Mesodermal cell (in vitro differentiated cells): ENCODE measurements at regions not wholly inside any gene's neighbourhood (a gene's known extent, or its start where the extent isn't known, plus 50 kb on each side); places are given as distances from the start of the nearest gene placed in this dataset.

ENCODE experiments used
- H3K27ac ChIP-seq: 2 replicates; pipeline ENCODE4 v1.7.0; 2013; ENCODE audit warnings: mild to moderate bottlenecking, low read depth, low read length, moderate library complexity; ENCODE audit not compliant: severe bottlenecking
- H3K36me3 ChIP-seq: 2 replicates; pipeline ENCODE4 v1.7.1; 2013; ENCODE audit warnings: mild to moderate bottlenecking, low read length, moderate library complexity; ENCODE audit not compliant: control insufficient read depth, insufficient read depth
- H3K4me1 ChIP-seq: one replicate; pipeline ENCODE4 v1.7.1; 2013; ENCODE audit warnings: mild to moderate bottlenecking, low read length; ENCODE audit not compliant: insufficient read depth, control insufficient read depth, poor library complexity, severe bottlenecking
- H3K4me3 ChIP-seq: 2 replicates; pipeline ENCODE4 v1.7.0; 2013; ENCODE audit warnings: low read length, control low read depth, mild to moderate bottlenecking; ENCODE audit not compliant: insufficient read depth, poor library complexity, severe bottlenecking; ENCODE audit errors: extremely low read depth
- H3K9me3 ChIP-seq: 2 replicates; pipeline ENCODE4 v1.7.1; 2013; ENCODE audit warnings: mild to moderate bottlenecking, low read length, moderate library complexity; ENCODE audit not compliant: control insufficient read depth
- WGBS, 2 experiments: methylation state at CpG; one replicate each; pipeline ENCODE4 v1.1.5; 2013; ENCODE audit warnings: missing lambda C conversion rate in 2 of 2; ENCODE audit not compliant: insufficient coverage in 2 of 2; 5-methylcytosine and 5-hydroxymethylcytosine counted together

- H3K4me1 ChIP-seq, result no peaks in the 10 kb centered on the region
- no peak overlapping the region for H3K27ac ChIP-seq
- no peak overlapping the region for H3K4me3 ChIP-seq
- peaks cover 7% of the 10 kb centered on the region for H3K9me3 ChIP-seq
- 92% methylated on average over 5 to 6 of the region's 6 CpGs for WGBS, 2 experiments
- no peaks in the 10 kb centered on the region for H3K36me3 ChIP-seq
Observed at GRCh38 chr9:89722712-89723111, 117.9 kb downstream of the GADD45G start.

GRCh38 chr9:89723469-89724100 lies 118.8 kb downstream of the GADD45G start:
- Histone ChIP-seq H3K4me1 (no peaks in the 10 kb centered on the region), H3K27ac (no peak overlapping the region), H3K36me3 (no peaks in the 10 kb centered on the region), H3K9me3 (peaks cover 7% of the 10 kb centered on the region), H3K4me3 (no peak overlapping the region)
- WGBS, 2 experiments, result 61 to 100% methylated on average over 2 of the region's 3 CpGs

- Histone ChIP-seq H3K27ac (no peak overlapping the region), H3K36me3 (no peaks in the 10 kb centered on the region), H3K4me3 (no peak overlapping the region), H3K9me3 (peaks cover 4% of the 10 kb centered on the region), H3K4me1 (peaks cover 3% of the 10 kb centered on the region)
- 96 to 100% methylated on average over 1 to 4 of the region's 4 CpGs for WGBS, 2 experiments
Observed at GRCh38 chr9:89724659-89725058, 119.8 kb downstream of the GADD45G start.

GRCh38 chr9:89725271-89725670 lies 120.5 kb downstream of the GADD45G start:
- Histone ChIP-seq H3K9me3 (no peaks in the 10 kb centered on the region), H3K27ac (no peak overlapping the region), H3K4me1 (peaks cover 6% of the 10 kb centered on the region), H3K36me3 (no peaks in the 10 kb centered on the region), H3K4me3 (no peak overlapping the region)
- 89 to 93% methylated on average over 1 of the region's 1 CpG for WGBS, 2 experiments

- no peak overlapping the region for H3K27ac ChIP-seq
- peaks cover 28% of the 10 kb centered on the region for H3K4me1 ChIP-seq
- no peaks in the 10 kb centered on the region for H3K9me3 ChIP-seq
- no peak overlapping the region for H3K4me3 ChIP-seq
- WGBS, 2 experiments, result 71 to 80% methylated on average over 4 to 5 of the region's 5 CpGs
- no peaks in the 10 kb centered on the region for H3K36me3 ChIP-seq
Observed at GRCh38 chr9:89729954-89730530, 125.2 kb downstream of the GADD45G start.

GRCh38 chr9:89730715-89731114 lies 125.9 kb downstream of the GADD45G start:
- Histone ChIP-seq H3K36me3 (no peaks in the 10 kb centered on the region), H3K9me3 (no peaks in the 10 kb centered on the region), H3K4me1 (peaks cover 28% of the 10 kb centered on the region), H3K27ac (no peak overlapping the region), H3K4me3 (no peak overlapping the region)
- WGBS, 2 experiments, result 78 to 88% methylated on average over 9 to 15 of the region's 17 CpGs

- H3K4me1 ChIP-seq, result peaks cover 28% of the 10 kb centered on the region
Observed at GRCh38 chr9:89731262-89732182, 126.7 kb downstream of the GADD45G start.

GRCh38 chr9:89732295-89732938 lies 127.6 kb downstream of the GADD45G start:
- H3K4me1 ChIP-seq, result peaks cover 28% of the 10 kb centered on the region
- H3K4me3 ChIP-seq, result no peak overlapping the region
- H3K36me3 ChIP-seq, result no peaks in the 10 kb centered on the region
- H3K9me3 ChIP-seq, result no peaks in the 10 kb centered on the region
- peak overlapping the region; percentile 26 for H3K27ac ChIP-seq
- 92 to 100% methylated on average over 1 to 2 of the region's 5 CpGs for WGBS, 2 experiments

More at GRCh38 chr9:89731262-89732182, 126.7 kb downstream of the GADD45G start:
- H3K9me3 ChIP-seq, result no peaks in the 10 kb centered on the region
- no peaks in the 10 kb centered on the region for H3K36me3 ChIP-seq
- 89 to 91% methylated on average over 5 to 7 of the region's 9 CpGs for WGBS, 2 experiments
- H3K4me3 ChIP-seq, result no peak overlapping the region
- H3K27ac ChIP-seq, result peak overlapping the region; percentile 26

GRCh38 chr9:89732939-89733324 lies 128.1 kb downstream of the GADD45G start:
- Histone ChIP-seq H3K4me3 (no peak overlapping the region), H3K36me3 (no peaks in the 10 kb centered on the region), H3K4me1 (peaks cover 28% of the 10 kb centered on the region), H3K27ac (no peak overlapping the region), H3K9me3 (no peaks in the 10 kb centered on the region)
- 100% methylated on average over 1 to 2 of the region's 2 CpGs for WGBS, 2 experiments

- no peak overlapping the region for H3K4me3 ChIP-seq
- WGBS, 2 experiments, result 94% methylated on average over 7 to 8 of the region's 10 CpGs
- H3K4me1 ChIP-seq, result peaks cover 25% of the 10 kb centered on the region
- no peak overlapping the region for H3K27ac ChIP-seq
- no peaks in the 10 kb centered on the region for H3K9me3 ChIP-seq
- no peaks in the 10 kb centered on the region for H3K36me3 ChIP-seq
Observed at GRCh38 chr9:89734600-89735041, 129.8 kb downstream of the GADD45G start.
